ENCODE measurements at regions not wholly inside any gene's neighbourhood (a gene's known extent, or its start where the extent isn't known, plus 50 kb on each side); places are given as distances from the start of the nearest gene placed in this dataset.

DNA sequence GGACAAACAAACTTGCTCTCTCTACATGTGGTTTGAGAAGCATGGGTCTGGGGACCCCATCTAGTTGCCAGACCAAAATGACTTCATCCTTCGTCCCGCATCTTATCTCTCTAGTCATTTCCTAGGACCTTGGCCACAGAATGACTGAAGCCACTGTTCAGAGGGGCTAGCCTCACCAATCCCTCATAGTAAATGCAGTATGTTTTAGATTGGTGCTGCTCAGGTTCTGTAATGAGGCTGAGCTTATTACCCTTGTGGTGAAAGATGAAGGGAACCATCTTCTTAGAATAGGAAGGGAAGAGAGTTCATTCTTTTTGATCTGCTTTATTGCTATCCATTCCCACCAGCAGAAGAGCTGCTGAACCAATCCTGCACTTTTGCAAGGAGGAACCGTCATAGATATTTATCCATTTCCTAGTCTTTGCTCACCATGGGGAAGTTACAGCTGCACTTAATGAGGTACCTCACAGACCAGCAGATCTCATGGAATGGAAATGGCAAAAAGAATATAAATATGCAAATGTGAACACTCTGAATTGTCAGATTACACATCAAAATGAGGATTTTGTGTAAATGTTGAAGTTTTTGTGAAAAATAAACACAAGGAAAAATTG lies 436.7 kb downstream of the LPIN1 start:
- H3K27ac Mint-ChIP-seq = no peak overlapping the region
- Histone ChIP-seq H3K27ac (ENCODE audit: low read depth, low read length) (no peak overlapping the region), H3K4me3 (ENCODE audit: low read length) (no peak overlapping the region), H3K27me3 (ENCODE audit: control insufficient read depth, insufficient read depth, low read length, poor library complexity, severe bottlenecking) (no peaks in the 10 kb centered on the region), H3K36me3 (ENCODE audit: control insufficient read depth, insufficient read depth, low read length) (no peaks in the 10 kb centered on the region), H3K9ac (ENCODE audit: extremely low read depth, low read length, poor library complexity, severe bottlenecking) (no peak overlapping the region), H3K4me1 (ENCODE audit: control insufficient read depth, insufficient read depth, low read length) (no peaks in the 10 kb centered on the region), H3K9me3 (ENCODE audit: control insufficient read depth, low read length) (no peaks in the 10 kb centered on the region)
- no peak overlapping the region for H3K4me3 Mint-ChIP-seq
- no peaks in the 10 kb centered on the region for H3K4me1 Mint-ChIP-seq
- H3K36me3 Mint-ChIP-seq (ENCODE audit: low read depth) = no peaks in the 10 kb centered on the region
- WGBS, 2 experiments (ENCODE audit: insufficient coverage in 1 of 2, insufficient read length in 1 of 2) = 95 to 100% methylated on average over 2 to 3 of the region's 3 CpGs
- H3K27me3 Mint-ChIP-seq (ENCODE audit: insufficient read depth) = no peaks in the 10 kb centered on the region
- TF ChIP-seq, protein P1, sequence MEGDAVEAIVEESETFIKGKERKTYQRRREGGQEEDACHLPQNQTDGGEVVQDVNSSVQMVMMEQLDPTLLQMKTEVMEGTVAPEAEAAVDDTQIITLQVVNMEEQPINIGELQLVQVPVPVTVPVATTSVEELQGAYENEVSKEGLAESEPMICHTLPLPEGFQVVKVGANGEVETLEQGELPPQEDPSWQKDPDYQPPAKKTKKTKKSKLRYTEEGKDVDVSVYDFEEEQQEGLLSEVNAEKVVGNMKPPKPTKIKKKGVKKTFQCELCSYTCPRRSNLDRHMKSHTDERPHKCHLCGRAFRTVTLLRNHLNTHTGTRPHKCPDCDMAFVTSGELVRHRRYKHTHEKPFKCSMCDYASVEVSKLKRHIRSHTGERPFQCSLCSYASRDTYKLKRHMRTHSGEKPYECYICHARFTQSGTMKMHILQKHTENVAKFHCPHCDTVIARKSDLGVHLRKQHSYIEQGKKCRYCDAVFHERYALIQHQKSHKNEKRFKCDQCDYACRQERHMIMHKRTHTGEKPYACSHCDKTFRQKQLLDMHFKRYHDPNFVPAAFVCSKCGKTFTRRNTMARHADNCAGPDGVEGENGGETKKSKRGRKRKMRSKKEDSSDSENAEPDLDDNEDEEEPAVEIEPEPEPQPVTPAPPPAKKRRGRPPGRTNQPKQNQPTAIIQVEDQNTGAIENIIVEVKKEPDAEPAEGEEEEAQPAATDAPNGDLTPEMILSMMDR (conservative IDR thresholded peaks at IDR 0.05) = no peak
- H3K9me3 Mint-ChIP-seq = no peaks in the 10 kb centered on the region
- no peak for DNase-seq

DNA sequence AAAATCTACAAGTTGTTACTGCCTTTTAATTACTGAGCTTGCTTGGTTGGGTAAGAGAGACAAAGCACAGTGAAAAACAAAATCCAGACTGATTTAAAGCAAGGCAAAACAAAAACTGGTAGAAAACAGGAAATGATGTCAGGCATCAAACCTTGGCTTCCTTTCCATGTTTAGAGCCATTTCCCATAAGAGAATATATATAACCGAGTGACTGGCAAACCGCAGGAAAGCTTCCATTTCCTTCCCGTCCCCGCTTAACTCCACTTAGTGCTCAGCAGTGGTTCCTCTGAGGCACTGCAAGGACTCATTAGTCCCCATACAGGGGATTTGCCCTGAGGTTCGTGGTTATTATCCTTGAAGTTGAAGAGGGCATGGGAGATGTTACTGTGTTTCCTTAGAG lies 446.3 kb downstream of the LPIN1 start:
- no peak overlapping the region for H3K27ac Mint-ChIP-seq
- WGBS, 2 experiments (ENCODE audit: insufficient coverage in 1 of 2, insufficient read length in 1 of 2) = 92 to 100% methylated on average over 3 to 5 of the region's 5 CpGs

DNA sequence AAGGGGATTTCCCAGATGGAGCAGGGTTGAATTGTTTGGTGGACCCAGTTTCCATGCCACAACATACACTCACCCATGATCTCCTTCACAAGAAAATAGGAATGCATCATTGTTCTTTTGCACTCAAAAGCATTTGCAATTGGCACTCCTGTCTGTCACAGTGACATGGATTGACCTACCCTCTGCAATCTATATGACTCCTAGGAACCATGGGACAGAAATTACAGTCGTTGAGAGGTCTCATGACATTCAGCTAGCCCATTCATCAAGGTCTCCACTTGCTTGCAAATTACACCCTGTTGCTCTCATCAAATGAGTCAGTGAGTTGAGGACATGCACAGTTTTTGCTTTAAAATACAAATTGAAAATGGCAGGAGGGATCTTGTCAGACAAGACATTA lies 448.5 kb downstream of the LPIN1 start:
- H3K9me3 Mint-ChIP-seq = peaks cover 3% of the 10 kb centered on the region
- H3K9me3 ChIP-seq (ENCODE audit: control insufficient read depth, low read length) = peaks cover 9% of the 10 kb centered on the region
- H3K4me3 Mint-ChIP-seq = no peak overlapping the region
- 78 to 94% methylated on average over 1 of the region's 1 CpG for WGBS, 2 experiments (ENCODE audit: insufficient coverage in 1 of 2, insufficient read length in 1 of 2)
- H3K27ac ChIP-seq (ENCODE audit: low read depth, low read length) = no peak overlapping the region
- DNase-seq = no peak
- H3K4me3 ChIP-seq (ENCODE audit: low read length) = no peak overlapping the region
- no peaks in the 10 kb centered on the region for H3K4me1 Mint-ChIP-seq
- no peaks in the 10 kb centered on the region for H3K4me1 ChIP-seq (ENCODE audit: control insufficient read depth, insufficient read depth, low read length)
- no peaks in the 10 kb centered on the region for H3K36me3 Mint-ChIP-seq (ENCODE audit: low read depth)
- TF ChIP-seq, protein P1 (conservative IDR thresholded peaks at IDR 0.05) = no peak
- H3K27ac Mint-ChIP-seq = no peak overlapping the region
- no peaks in the 10 kb centered on the region for H3K27me3 ChIP-seq (ENCODE audit: control insufficient read depth, insufficient read depth, low read length, poor library complexity, severe bottlenecking)
- H3K27me3 Mint-ChIP-seq (ENCODE audit: insufficient read depth) = no peaks in the 10 kb centered on the region
- H3K9ac ChIP-seq (ENCODE audit: extremely low read depth, low read length, poor library complexity, severe bottlenecking) = no peak overlapping the region
- H3K36me3 ChIP-seq (ENCODE audit: control insufficient read depth, insufficient read depth, low read length) = no peaks in the 10 kb centered on the region

More for the DNA sequence above, 446.3 kb downstream of the LPIN1 start:
- Histone ChIP-seq H3K4me3 (ENCODE audit: low read length) (no peak overlapping the region), H3K36me3 (ENCODE audit: control insufficient read depth, insufficient read depth, low read length) (no peaks in the 10 kb centered on the region), H3K27me3 (ENCODE audit: control insufficient read depth, insufficient read depth, low read length, poor library complexity, severe bottlenecking) (no peaks in the 10 kb centered on the region), H3K4me1 (ENCODE audit: control insufficient read depth, insufficient read depth, low read length) (no peaks in the 10 kb centered on the region), H3K9ac (ENCODE audit: extremely low read depth, low read length, poor library complexity, severe bottlenecking) (no peak overlapping the region), H3K9me3 (ENCODE audit: control insufficient read depth, low read length) (peaks cover 8% of the 10 kb centered on the region), H3K27ac (ENCODE audit: low read depth, low read length) (no peak overlapping the region)
- TF ChIP-seq, protein P1 (conservative IDR thresholded peaks at IDR 0.05) = no peak
- Mint-ChIP-seq H3K9me3 (peaks cover 3% of the 10 kb centered on the region), H3K4me1 (no peaks in the 10 kb centered on the region), H3K27me3 (ENCODE audit: insufficient read depth) (no peaks in the 10 kb centered on the region), H3K36me3 (ENCODE audit: low read depth) (no peaks in the 10 kb centered on the region), H3K4me3 (no peak overlapping the region)
- DNase-seq = no peak

Data from endodermal cell (in vitro differentiated cells).